IMR-90 (cell line): ENCODE measurements at regions not wholly inside any gene's neighbourhood (a gene's known extent, or its start where the extent isn't known, plus 50 kb on each side); places are given as distances from the start of the nearest gene placed in this dataset.

Source experiments
- ATAC-seq: fragments of 200-7000 bp; cut with Tn5 transposase; 2 replicates; pipeline ENCODE4 v1.9.1; 2020; ENCODE audit warnings: low read depth, mild to moderate bottlenecking, moderate library complexity
- BruUV-seq: library from RNA; stranded (reverse); fragments of 400-500 nt; replicated peaks from 2 replicates; lab custom pipeline; 2021; lab: Mats Ljungman, UMichigan
- CTCF ChIA-PET: fragments of 300-600 bp; formaldehyde crosslinking; extraction: SDS; loops from one replicate; lab custom pipeline; 2021; ENCODE audit warnings: antibody characterized with exemption; lab: Yijun Ruan, JAX
- POLR2A ChIA-PET: fragments of 300-600 bp; sonication (Branson Sonifier 250); formaldehyde crosslinking; loops from one replicate; lab custom pipeline; 2022; ENCODE audit warnings: antibody characterized with exemption; ENCODE audit not compliant: unreplicated experiment; lab: Charles Lee
- DNase-seq: peaks from one replicate; pipeline ENCODE4 v3.0.0; 2013
- H2AFZ ChIP-seq: replicated peaks from 2 replicates; pipeline ENCODE3; 2013; ENCODE audit warnings: low read length, mild to moderate bottlenecking; ENCODE audit not compliant: poor library complexity
- H2AK5ac ChIP-seq: 2 replicates; pipeline ENCODE4 v1.6.1; 2013; ENCODE audit warnings: low read depth, low read length, inconsistent platforms
- H2AK9ac ChIP-seq: replicated peaks from 2 replicates; pipeline ENCODE3; 2013; ENCODE audit warnings: mild to moderate bottlenecking, low read depth, low read length, moderate library complexity; ENCODE audit not compliant: poor library complexity
- H2BK120ac ChIP-seq: 2 replicates; pipeline ENCODE4 v1.6.1; 2013; ENCODE audit warnings: low read depth, low read length, inconsistent platforms
- H2BK15ac ChIP-seq: 3 replicates; pipeline ENCODE4 v1.6.1; 2013; ENCODE audit warnings: low read depth, low read length, inconsistent platforms
- H2BK20ac ChIP-seq: 2 replicates; pipeline ENCODE4 v1.6.1; 2013; ENCODE audit warnings: low read depth, mild to moderate bottlenecking, inconsistent platforms, low read length, moderate library complexity
- H2BK5ac ChIP-seq: 2 replicates; pipeline ENCODE4 v1.6.1; 2013; ENCODE audit warnings: mild to moderate bottlenecking, low read depth, low read length, inconsistent platforms; ENCODE audit not compliant: poor library complexity, severe bottlenecking
- H3K14ac ChIP-seq: replicated peaks from 2 replicates; pipeline ENCODE4 v1.6.1; 2013; ENCODE audit warnings: low read depth, low read length, inconsistent platforms
- H3K18ac ChIP-seq: 2 replicates; pipeline ENCODE4 v1.6.1; 2013; ENCODE audit warnings: low read depth, low read length, control low read depth
- H3K23ac ChIP-seq: 2 replicates; pipeline ENCODE4 v1.6.1; 2013; ENCODE audit warnings: low read depth, low read length, inconsistent platforms
- H3K27ac ChIP-seq: 2 replicates; pipeline ENCODE4 v1.5.1; 2013; ENCODE audit warnings: mild to moderate bottlenecking, control low read depth, low read length; ENCODE audit not compliant: insufficient read depth
- H3K27me3 ChIP-seq: 2 replicates; pipeline ENCODE4 v1.6.1; 2013; ENCODE audit warnings: low read length; ENCODE audit not compliant: control insufficient read depth, insufficient read depth
- H3K36me3 ChIP-seq: 2 replicates; pipeline ENCODE4 v1.6.1; 2013; ENCODE audit warnings: low read length, mixed read lengths; ENCODE audit not compliant: control insufficient read depth, insufficient read depth
- H3K4ac ChIP-seq: 2 replicates; pipeline ENCODE4 v1.6.1; 2013; ENCODE audit warnings: low read depth, low read length, inconsistent platforms
- H3K4me1 ChIP-seq: 2 replicates; pipeline ENCODE4 v1.6.1; 2013; ENCODE audit warnings: low read length, mixed read lengths; ENCODE audit not compliant: control insufficient read depth, insufficient read depth
- H3K4me2 ChIP-seq: 2 replicates; pipeline ENCODE4 v1.6.1; 2013; ENCODE audit warnings: low read depth, mild to moderate bottlenecking, control low read depth, low read length, moderate library complexity
- H3K4me3 ChIP-seq: 2 replicates; pipeline ENCODE4 v1.5.1; 2013; ENCODE audit warnings: low read depth, mild to moderate bottlenecking, control low read depth, low read length, moderate library complexity; ENCODE audit not compliant: insufficient read depth
- H3K56ac ChIP-seq: 2 replicates; pipeline ENCODE4 v1.6.1; 2013; ENCODE audit warnings: low read length, inconsistent platforms; ENCODE audit not compliant: insufficient read depth; ENCODE audit errors: extremely low read depth
- H3K79me1 ChIP-seq, 2 experiments: 2 replicates each; pipeline ENCODE4 v1.6.1; 2013; ENCODE audit warnings: low read length in 2 of 2, inconsistent platforms in 1 of 2, low read depth in 1 of 2
- H3K9ac ChIP-seq: 2 replicates; pipeline ENCODE4 v1.6.1; 2013; ENCODE audit warnings: low read depth, low read length, control low read depth
- H3K9me1 ChIP-seq: 2 replicates; pipeline ENCODE4 v1.6.1; 2013; ENCODE audit warnings: low read length, inconsistent platforms; ENCODE audit not compliant: insufficient read depth
- H3K9me3 ChIP-seq: 2 replicates; pipeline ENCODE4 v1.6.1; 2013; ENCODE audit warnings: low read length; ENCODE audit not compliant: control insufficient read depth, insufficient read depth
- H4K20me1 ChIP-seq: 2 replicates; pipeline ENCODE4 v1.6.1; 2013; ENCODE audit warnings: low read length, inconsistent platforms; ENCODE audit not compliant: insufficient read depth
- H4K5ac ChIP-seq: 2 replicates; pipeline ENCODE4 v1.6.1; 2013; ENCODE audit warnings: mild to moderate bottlenecking, low read depth, low read length, control low read depth
- H4K8ac ChIP-seq, 2 experiments: 2 replicates each; pipeline ENCODE4 v1.6.1; 2013; ENCODE audit warnings: low read depth in 2 of 2, low read length in 2 of 2, control low read depth in 1 of 2, inconsistent platforms in 1 of 2
- H4K91ac ChIP-seq: 2 replicates; pipeline ENCODE4 v1.6.1; 2013; ENCODE audit warnings: low read depth, low read length, inconsistent platforms; ENCODE audit not compliant: insufficient read depth
- BHLHE40 ChIP-seq: fragments of 150-350 bp; IDR thresholded peaks from 2 replicates; pipeline ENCODE4 v1.6.1; 2016; ENCODE audit warnings: mild to moderate bottlenecking, low read depth, low read length
- CHD1 ChIP-seq: IDR thresholded peaks from 2 replicates; pipeline ENCODE4 v1.6.1; 2012; ENCODE audit warnings: low read depth, low read length, improper control_type of control experiment
- CTCF ChIP-seq: conservative IDR thresholded peaks from 2 replicates; pipeline ENCODE4 v1.5.1; 2012; ENCODE audit warnings: mild to moderate bottlenecking, low read depth, low read length, improper control_type of control experiment
- ELK1 ChIP-seq: fragments of 150-350 bp; IDR thresholded peaks from 2 replicates; pipeline ENCODE4 v1.6.1; 2016; ENCODE audit warnings: low read depth, mild to moderate bottlenecking, low read length, moderate library complexity, borderline replicate concordance
- FOS ChIP-seq: fragments of 150-350 bp; IDR thresholded peaks from 2 replicates; pipeline ENCODE4 v1.6.1; 2016; ENCODE audit warnings: low read depth, low read length
- MAFK ChIP-seq: IDR thresholded peaks from 2 replicates; pipeline ENCODE4 v1.6.1; 2012; ENCODE audit warnings: low read depth, low read length, improper control_type of control experiment
- NFE2L2 ChIP-seq: fragments of 150-350 bp; IDR thresholded peaks from 2 replicates; pipeline ENCODE4 v1.6.1; 2016; ENCODE audit warnings: low read depth, mild to moderate bottlenecking, low read length
- POLR2A ChIP-seq: IDR thresholded peaks from 2 replicates; pipeline ENCODE4 v1.6.1; 2012; ENCODE audit warnings: mild to moderate bottlenecking, low read depth, low read length
- RAD21 ChIP-seq: IDR thresholded peaks from 2 replicates; pipeline ENCODE4 v1.6.1; 2012; ENCODE audit warnings: low read length, improper control_type of control experiment
- RCOR1 ChIP-seq: IDR thresholded peaks from 2 replicates; pipeline ENCODE4 v1.6.1; 2012; ENCODE audit warnings: mild to moderate bottlenecking, low read length, improper control_type of control experiment; ENCODE audit not compliant: insufficient replicate concordance
- RFX5 ChIP-seq: IDR thresholded peaks from 2 replicates; pipeline ENCODE4 v1.8.0; 2012; ENCODE audit warnings: low read depth, mild to moderate bottlenecking, low read length, moderate library complexity
- SMC3 ChIP-seq: fragments of 150-350 bp; IDR thresholded peaks from 2 replicates; pipeline ENCODE4 v1.6.1; 2016; ENCODE audit warnings: low read depth, mild to moderate bottlenecking, antibody characterized with exemption, low read length, moderate library complexity
- WGBS, 2 experiments: methylation state at CpG; one replicate each; pipeline versions ENCODE4 v1.1.5 to v1.1.7; 2013; ENCODE audit warnings: missing lambda C conversion rate in 2 of 2; ENCODE audit not compliant: insufficient read length in 1 of 2; ENCODE audit errors: extremely low coverage in 2 of 2; 5-methylcytosine and 5-hydroxymethylcytosine counted together
- dilution Hi-C: fragments of 300-500 bp; cut with HindIII; formaldehyde crosslinking; loops from one replicate; pipeline ENCODE4 v1.14.3; 2018; ENCODE audit warnings: low sequenced_read_pairs; ENCODE audit not compliant: unreplicated experiment
- in situ Hi-C: fragments of 300-500 bp; cut with MboI; formaldehyde crosslinking; loops from 3 replicates; pipeline ENCODE4 v1.14.3; 2019; ENCODE audit warnings: low sequenced_read_pairs, inconsistent platforms, mixed read lengths
- intact Hi-C: fragments of 100-400 bp; cut with micrococcal nuclease; formaldehyde crosslinking; loops from 2 replicates; pipeline ENCODE4 v1.10.0; 2022

GRCh38 chr6:86683132-86683908, 254.0 kb upstream of the HTR1E start:
- Histone ChIP-seq H3K23ac (no peak overlapping the region), H4K91ac (no peak overlapping the region), H2AK5ac (no peak overlapping the region), H2AFZ (no peak overlapping the region), H3K36me3 (no peaks in the 10 kb centered on the region), H4K20me1 (no peaks in the 10 kb centered on the region), H3K4me2 (no peak overlapping the region), H3K9me3 (peaks cover 8% of the 10 kb centered on the region; the same call in 1 of the 2 replicates), H3K4me3 (no peak overlapping the region), H3K14ac (no peak overlapping the region), H2BK120ac (no peak overlapping the region), H2BK15ac (no peak overlapping the region), H3K18ac (no peak overlapping the region), H3K9me1 (no peaks in the 10 kb centered on the region), H3K4ac (no peak overlapping the region), H3K9ac (no peak overlapping the region), H2AK9ac (no peak overlapping the region), H3K56ac (no peak overlapping the region), H2BK20ac (no peak overlapping the region), H3K79me1 (no peaks in the 10 kb centered on the region), H4K5ac (no peak overlapping the region), H4K8ac (no peak overlapping the region), H3K4me1 (no peaks in the 10 kb centered on the region), H2BK5ac (no peak overlapping the region), H3K27ac (no peak overlapping the region), H3K27me3 (no peaks in the 10 kb centered on the region)
- WGBS, 2 experiments, result no CpG with 5 or more reads among the region's 1 CpG
- POLR2A ChIA-PET, result no interaction called here
- CTCF ChIA-PET, result interaction anchor here (0.6 kb wide), 1 partner anchor 19 kb away, joined by 3 read pairs; no protein-coding TSS in a partner anchor
- intact Hi-C loops, result no loop called here
- dilution Hi-C loops, result no loop called here
- in situ Hi-C loops, result no loop called here
- no TSS peak for BruUV-seq
- DNase-seq (no peak), ATAC-seq (no peak)
- TF ChIP-seq BHLHE40 (no peak), CTCF (no peak), CHD1 (no peak), SMC3 (no peak), FOS (no peak), ELK1 (no peak), POLR2A (no peak), NFE2L2 (no peak), RCOR1 (no peak), RFX5 (no peak), MAFK (no peak), RAD21 (no peak)
